Caco-2 (cell line): ENCODE measurements at regions not wholly inside any gene's neighbourhood (a gene's known extent, or its start where the extent isn't known, plus 50 kb on each side); places are given as distances from the start of the nearest gene placed in this dataset.

Experiments used
- BruUV-seq: library from RNA; stranded (reverse); fragments of 400-500 nt; replicated peaks from 2 replicates; lab custom pipeline; 2021; lab: Mats Ljungman, UMichigan
- CTCF ChIA-PET: fragments of 300-600 bp; sonication (Branson Sonifier 250); formaldehyde crosslinking; loops from one replicate; lab custom pipeline; 2022; ENCODE audit warnings: antibody characterized with exemption; lab: Charles Lee
- POLR2A ChIA-PET: fragments of 300-600 bp; sonication (Branson Sonifier 250); formaldehyde crosslinking; loops from one replicate; lab custom pipeline; 2022; ENCODE audit warnings: antibody characterized with exemption; lab: Charles Lee
- DNase-seq, 2 experiments: peaks; one replicate each; pipeline versions ENCODE4 v3.0.0 to v3.0.0-alpha.2; 2020 to 2022
- H3K27me3 ChIP-seq: replicated peaks from 2 replicates; pipeline ENCODE4 v1.6.0; 2011; ENCODE audit warnings: low read length; ENCODE audit not compliant: control insufficient read depth, insufficient read depth
- H3K36me3 ChIP-seq: 2 replicates; pipeline ENCODE4 v1.5.1; 2011; ENCODE audit warnings: low read length; ENCODE audit not compliant: control insufficient read depth, insufficient read depth
- H3K4me1 ChIP-seq: fragments of 250-450 bp; sonication (Bioruptor Pico); 2 replicates; pipeline ENCODE4 v1.5.1; 2020; ENCODE audit warnings: mild to moderate bottlenecking
- H3K4me3 ChIP-seq: 2 replicates; pipeline ENCODE4 v1.5.1; 2011; ENCODE audit warnings: low read depth, mild to moderate bottlenecking, control low read depth, low read length
- H3K9me3 ChIP-seq: fragments of 250-450 bp; sonication (Bioruptor Pico); 2 replicates; pipeline ENCODE4 v1.5.1; 2020; ENCODE audit warnings: mild to moderate bottlenecking, moderate library complexity
- H3K27ac Mint-ChIP-seq: one replicate; pipeline ENCODE4 v1.8.0; 2022; ENCODE audit warnings: mixed read lengths; ENCODE audit not compliant: unreplicated experiment
- H3K27me3 Mint-ChIP-seq: one replicate; pipeline ENCODE4 v1.8.0; 2022; ENCODE audit warnings: mixed read lengths; ENCODE audit not compliant: insufficient read depth, unreplicated experiment
- H3K36me3 Mint-ChIP-seq: one replicate; pipeline ENCODE4 v1.8.0; 2022; ENCODE audit warnings: mild to moderate bottlenecking, mixed read lengths; ENCODE audit not compliant: insufficient read depth, unreplicated experiment
- H3K4me1 Mint-ChIP-seq: one replicate; pipeline ENCODE4 v1.8.0; 2022; ENCODE audit warnings: low read depth, mixed read lengths; ENCODE audit not compliant: unreplicated experiment
- H3K4me3 Mint-ChIP-seq: one replicate; pipeline ENCODE4 v1.8.0; 2022; ENCODE audit warnings: mild to moderate bottlenecking, moderate library complexity, mixed read lengths; ENCODE audit not compliant: unreplicated experiment
- H3K9me3 Mint-ChIP-seq: one replicate; pipeline ENCODE4 v1.8.0; 2022; ENCODE audit warnings: mixed read lengths; ENCODE audit not compliant: unreplicated experiment
- CTCF ChIP-seq, 2 experiments: fragments of 200-600 bp in 1 of 2; IDR thresholded peaks; 1 replicate in 1 of 2; 2 replicates in 1 of 2; pipeline versions ENCODE4 v1.5.1 to v1.8.0; 2011 to 2022; ENCODE audit warnings: antibody characterized with exemption in 1 of 2, control low read depth in 1 of 2, inconsistent platforms in 1 of 2, low read depth in 1 of 2, low read length in 1 of 2, mild to moderate bottlenecking in 1 of 2, moderate library complexity in 1 of 2; ENCODE audit not compliant: insufficient read depth in 1 of 2, severe bottlenecking in 1 of 2, unreplicated experiment in 1 of 2
- intact Hi-C: fragments of 100-400 bp; cut with micrococcal nuclease; formaldehyde crosslinking; loops from one replicate; pipeline ENCODE4 v1.10.0; 2022; ENCODE audit not compliant: unreplicated experiment

- no peak overlapping the region for H3K27ac Mint-ChIP-seq
- no peak for TF ChIP-seq CTCF (IDR thresholded peaks at IDR 0.05; ENCODE audit: insufficient read depth in 1 of 2, low read depth in 1 of 2, low read length in 1 of 2, severe bottlenecking in 1 of 2, unreplicated experiment in 1 of 2)
- H3K36me3 ChIP-seq: no peaks in the 10 kb centered on the region
- intact Hi-C loops: no loop called here
- no peaks in the 10 kb centered on the region for H3K9me3 Mint-ChIP-seq
- no TSS peak for BruUV-seq
- no peaks in the 10 kb centered on the region for H3K27me3 Mint-ChIP-seq
- POLR2A ChIA-PET: no interaction called here
- H3K4me1 Mint-ChIP-seq: no peaks in the 10 kb centered on the region
- H3K27me3 ChIP-seq: no peaks in the 10 kb centered on the region
- H3K36me3 Mint-ChIP-seq: no peaks in the 10 kb centered on the region
- no peak for DNase-seq
- H3K9me3 ChIP-seq: no peaks in the 10 kb centered on the region
- H3K4me1 ChIP-seq: peaks cover 23% of the 10 kb centered on the region
- H3K4me3 Mint-ChIP-seq: no peak overlapping the region
- H3K4me3 ChIP-seq: no peak overlapping the region
- CTCF ChIA-PET: no interaction called here
These were observed 258.5 kb upstream of the CD180 start for GRCh38 chr5:67454957-67455561.

GRCh38 chr5:67453111-67453905 is 256.7 kb upstream of the CD180 start:
- Histone ChIP-seq H3K4me3 (no peak overlapping the region), H3K27me3 (no peaks in the 10 kb centered on the region), H3K4me1 (peaks cover 23% of the 10 kb centered on the region), H3K36me3 (no peaks in the 10 kb centered on the region), H3K9me3 (no peaks in the 10 kb centered on the region)
- ChIA-PET CTCF (no interaction called here), POLR2A (no interaction called here)
- H3K4me1 Mint-ChIP-seq: no peaks in the 10 kb centered on the region
- no peak for DNase-seq
- H3K27ac Mint-ChIP-seq: no peak overlapping the region
- no peak overlapping the region for H3K4me3 Mint-ChIP-seq
- no peaks in the 10 kb centered on the region for H3K9me3 Mint-ChIP-seq
- intact Hi-C loops: no loop called here
- no TSS peak for BruUV-seq
- no peaks in the 10 kb centered on the region for H3K27me3 Mint-ChIP-seq
- H3K36me3 Mint-ChIP-seq: no peaks in the 10 kb centered on the region
- no peak for TF ChIP-seq CTCF (IDR thresholded peaks at IDR 0.05; ENCODE audit: insufficient read depth in 1 of 2, low read depth in 1 of 2, low read length in 1 of 2, severe bottlenecking in 1 of 2, unreplicated experiment in 1 of 2)

- no peak overlapping the region for H3K27ac Mint-ChIP-seq
- Histone ChIP-seq H3K27me3 (no peaks in the 10 kb centered on the region), H3K9me3 (no peaks in the 10 kb centered on the region), H3K4me3 (no peak overlapping the region), H3K36me3 (no peaks in the 10 kb centered on the region), H3K4me1 (peaks cover 21% of the 10 kb centered on the region)
- no peaks in the 10 kb centered on the region for H3K36me3 Mint-ChIP-seq
- CTCF ChIA-PET: interaction anchor here (0.8 kb wide), 1 partner anchor 803 kb away, joined by 4 read pairs; no protein-coding TSS in a partner anchor
- no peak for TF ChIP-seq CTCF (IDR thresholded peaks at IDR 0.05; ENCODE audit: insufficient read depth in 1 of 2, low read depth in 1 of 2, low read length in 1 of 2, severe bottlenecking in 1 of 2, unreplicated experiment in 1 of 2)
- intact Hi-C loops: no loop called here
- POLR2A ChIA-PET: no interaction called here
- no peak for DNase-seq
- H3K4me3 Mint-ChIP-seq: no peak overlapping the region
- H3K4me1 Mint-ChIP-seq: no peaks in the 10 kb centered on the region
- no peaks in the 10 kb centered on the region for H3K27me3 Mint-ChIP-seq
- peaks cover 7% of the 10 kb centered on the region for H3K9me3 Mint-ChIP-seq
- no TSS peak for BruUV-seq
These were observed 255.2 kb upstream of the CD180 start for GRCh38 chr5:67451640-67452279.
